ENCODE measurements at regions not wholly inside any gene's neighbourhood (a gene's known extent, or its start where the extent isn't known, plus 50 kb on each side); places are given as distances from the start of the nearest gene placed in this dataset.

GRCh38 chr17:6908807-6909206, 77.3 kb upstream of the TEKT1 start:
- H3K27ac ChIP-seq, result no peak overlapping the region
- intact Hi-C loops (cut with DNase I), result no loop called here
- no peaks in the 10 kb centered on the region for H3K4me1 ChIP-seq
- no peaks in the 10 kb centered on the region for H3K27me3 ChIP-seq (ENCODE audit: insufficient read depth in 3 of 3, low read length in 2 of 3)
- 77 to 84% (median 80%) methylated on average over 5 of the region's 5 CpGs for WGBS, 3 donors
- no peaks in the 10 kb centered on the region for H3K36me3 ChIP-seq (ENCODE audit: insufficient read depth in 1 of 2, low read depth in 1 of 2)
- DNase-seq, result no peak
- no peaks in the 10 kb centered on the region for H3K9me3 ChIP-seq
- TF ChIP-seq, protein P1, sequence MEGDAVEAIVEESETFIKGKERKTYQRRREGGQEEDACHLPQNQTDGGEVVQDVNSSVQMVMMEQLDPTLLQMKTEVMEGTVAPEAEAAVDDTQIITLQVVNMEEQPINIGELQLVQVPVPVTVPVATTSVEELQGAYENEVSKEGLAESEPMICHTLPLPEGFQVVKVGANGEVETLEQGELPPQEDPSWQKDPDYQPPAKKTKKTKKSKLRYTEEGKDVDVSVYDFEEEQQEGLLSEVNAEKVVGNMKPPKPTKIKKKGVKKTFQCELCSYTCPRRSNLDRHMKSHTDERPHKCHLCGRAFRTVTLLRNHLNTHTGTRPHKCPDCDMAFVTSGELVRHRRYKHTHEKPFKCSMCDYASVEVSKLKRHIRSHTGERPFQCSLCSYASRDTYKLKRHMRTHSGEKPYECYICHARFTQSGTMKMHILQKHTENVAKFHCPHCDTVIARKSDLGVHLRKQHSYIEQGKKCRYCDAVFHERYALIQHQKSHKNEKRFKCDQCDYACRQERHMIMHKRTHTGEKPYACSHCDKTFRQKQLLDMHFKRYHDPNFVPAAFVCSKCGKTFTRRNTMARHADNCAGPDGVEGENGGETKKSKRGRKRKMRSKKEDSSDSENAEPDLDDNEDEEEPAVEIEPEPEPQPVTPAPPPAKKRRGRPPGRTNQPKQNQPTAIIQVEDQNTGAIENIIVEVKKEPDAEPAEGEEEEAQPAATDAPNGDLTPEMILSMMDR (IDR thresholded peaks at IDR 0.05), result no peak
- no peak for ATAC-seq
- H3K4me3 ChIP-seq, result no peak overlapping the region

GRCh38 chr17:6910987-6911603, 79.6 kb upstream of the TEKT1 start:
- Histone ChIP-seq H3K4me1 (peaks cover 5% of the 10 kb centered on the region), H3K4me3 (no peak overlapping the region), H3K9me3 (no peaks in the 10 kb centered on the region), H3K27ac (no peak overlapping the region), H3K27me3 (ENCODE audit: insufficient read depth in 3 of 3, low read length in 2 of 3) (no peaks in the 10 kb centered on the region), H3K36me3 (ENCODE audit: insufficient read depth in 1 of 2, low read depth in 1 of 2) (no peaks in the 10 kb centered on the region)
- ATAC-seq (no peak), DNase-seq (no peak)
- TF ChIP-seq, protein P1 (IDR thresholded peaks at IDR 0.05), result peak; percentile 58
- WGBS, 3 donors, result 9 to 12% (median 9%) methylated on average over 2 of the region's 2 CpGs
- intact Hi-C loops (cut with DNase I), result loop anchor here (5.0 kb wide), 2 partner anchors 91 to 111 kb away; partner anchors contain the start of gene BCL6B (in 2 of the 2)

- TF ChIP-seq, protein P1 (IDR thresholded peaks at IDR 0.05), result no peak
- H3K36me3 ChIP-seq (ENCODE audit: insufficient read depth in 1 of 2, low read depth in 1 of 2), result no peaks in the 10 kb centered on the region
- H3K27me3 ChIP-seq (ENCODE audit: insufficient read depth in 3 of 3, low read length in 2 of 3), result no peaks in the 10 kb centered on the region
- WGBS, 3 donors, result 69 to 75% (median 73%) methylated on average over 13 of the region's 13 CpGs
- no peak overlapping the region for H3K4me3 ChIP-seq
- DNase-seq (no peak), ATAC-seq (no peak)
- no peak overlapping the region for H3K27ac ChIP-seq
- no peaks in the 10 kb centered on the region for H3K9me3 ChIP-seq
- H3K4me1 ChIP-seq, result peaks cover 5% of the 10 kb centered on the region
- intact Hi-C loops (cut with DNase I), result loop anchor here (1.0 to 5.0 kb wide), 3 partner anchors 90 to 110 kb away; partner anchors contain the start of gene BCL6B (in 2 of the 2)
Measured at GRCh38 chr17:6912110-6913051, 80.9 kb upstream of the TEKT1 start.

DNA sequence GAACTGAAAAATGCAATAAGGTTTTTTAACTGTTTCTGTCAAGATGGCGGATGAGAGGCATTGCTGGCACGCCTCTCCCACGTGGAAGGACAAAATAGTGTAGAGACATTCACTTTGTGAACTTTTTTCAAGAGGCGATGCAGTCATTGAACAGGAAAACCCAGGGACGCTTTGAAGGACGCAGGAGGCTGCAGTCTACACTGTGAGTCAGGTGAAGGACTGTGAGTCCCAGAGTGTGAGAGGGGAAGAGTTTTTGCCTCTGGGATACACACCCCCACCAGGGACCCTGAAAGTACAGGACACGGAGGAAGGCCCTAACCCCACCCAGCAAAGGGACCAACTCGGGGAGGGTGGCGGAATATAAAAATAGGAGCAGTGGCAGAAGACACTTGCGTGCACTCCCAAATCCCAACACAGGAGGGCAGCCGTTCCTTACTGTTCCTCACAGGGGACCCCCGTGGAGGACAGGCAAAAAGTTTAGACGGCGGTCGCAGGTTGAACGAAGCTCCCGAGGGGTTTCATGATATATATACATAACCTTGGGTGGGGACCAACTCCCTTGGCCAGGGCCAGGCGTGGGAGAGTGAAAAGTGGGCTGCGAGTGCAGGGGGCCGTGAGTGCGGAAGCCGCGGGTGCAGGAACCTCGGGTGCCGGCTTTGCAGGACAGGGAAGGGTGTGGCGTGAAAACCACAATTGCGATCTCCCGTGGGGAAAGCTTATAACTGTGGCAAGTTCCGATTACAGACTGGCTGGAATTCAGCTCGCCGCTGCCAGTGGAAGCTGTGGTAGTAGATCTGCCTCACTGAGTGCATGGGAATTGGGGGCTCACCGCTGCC, 82.0 kb upstream of the ALOX12 start:
- peak overlapping the region; percentile 57 for H3K4me3 ChIP-seq
- 18 to 21% (median 20%) methylated on average over 32 of the region's 32 CpGs for WGBS, 3 donors

More for the DNA sequence above, 82.0 kb upstream of the ALOX12 start:
- Histone ChIP-seq H3K27me3 (ENCODE audit: insufficient read depth in 3 of 3, low read length in 2 of 3) (no peaks in the 10 kb centered on the region), H3K36me3 (ENCODE audit: insufficient read depth in 1 of 2, low read depth in 1 of 2) (no peaks in the 10 kb centered on the region), H3K27ac (no peak overlapping the region), H3K4me1 (peaks cover 5% of the 10 kb centered on the region), H3K9me3 (no peaks in the 10 kb centered on the region)
- TF ChIP-seq, protein P1 (IDR thresholded peaks at IDR 0.05), result peak; percentile 82
- peak; percentile 78 to 91 (median 84) for ATAC-seq
- DNase-seq, result peak; percentile 77 to 83
- intact Hi-C loops (cut with DNase I), result loop anchor here (1.0 to 5.0 kb wide), 3 partner anchors 88 to 108 kb away; partner anchors contain the start of gene BCL6B (in 2 of the 2)
